DMS79 (cell line): ENCODE measurements at regions not wholly inside any gene's neighbourhood (a gene's known extent, or its start where the extent isn't known, plus 50 kb on each side); places are given as distances from the start of the nearest gene placed in this dataset.

Experiments
- DNase-seq: peaks from one replicate; lab custom pipeline; 2025; lab: John Stamatoyannopoulos, UW

DNA sequence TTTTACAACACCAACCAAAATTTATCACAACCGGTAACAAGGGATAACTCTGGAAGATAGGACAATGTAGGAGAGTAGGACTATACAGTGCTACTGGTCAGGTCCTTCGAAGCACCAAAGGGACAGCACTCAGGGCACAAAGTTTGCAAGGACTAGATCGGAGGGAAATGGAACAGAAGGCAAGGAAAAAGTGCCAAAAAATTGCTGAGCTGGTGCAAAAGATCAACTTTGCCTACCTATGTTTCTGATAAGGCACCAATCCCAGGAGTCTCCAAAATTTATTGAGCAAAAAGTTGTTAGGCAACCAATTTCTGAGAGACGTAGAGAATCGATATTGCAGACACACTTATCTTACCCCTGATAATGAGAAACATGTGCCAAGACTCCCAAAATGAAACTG is 160.0 kb upstream of the PLEKHA5 start:
- DNase-seq: no peak

DNA sequence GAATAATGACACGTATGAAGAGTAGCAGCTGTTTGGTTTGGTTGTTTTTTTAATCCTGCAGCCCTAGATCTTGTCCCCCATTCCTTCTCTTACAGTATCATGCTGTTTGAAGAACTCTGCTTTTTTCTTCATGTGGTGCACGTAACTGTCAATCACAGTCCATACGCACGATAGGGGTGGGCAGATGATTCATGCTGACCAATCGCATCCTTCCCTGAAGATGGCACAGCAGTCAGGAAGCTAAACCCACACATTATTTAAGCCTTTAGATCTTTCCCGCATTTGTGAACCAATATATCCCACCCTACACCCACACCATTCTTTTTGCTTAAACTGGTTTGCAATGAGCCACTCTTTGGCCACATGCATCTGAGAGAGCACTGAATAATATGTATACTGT is 158.9 kb upstream of the PLEKHA5 start:
- DNase-seq: no peak

DNA sequence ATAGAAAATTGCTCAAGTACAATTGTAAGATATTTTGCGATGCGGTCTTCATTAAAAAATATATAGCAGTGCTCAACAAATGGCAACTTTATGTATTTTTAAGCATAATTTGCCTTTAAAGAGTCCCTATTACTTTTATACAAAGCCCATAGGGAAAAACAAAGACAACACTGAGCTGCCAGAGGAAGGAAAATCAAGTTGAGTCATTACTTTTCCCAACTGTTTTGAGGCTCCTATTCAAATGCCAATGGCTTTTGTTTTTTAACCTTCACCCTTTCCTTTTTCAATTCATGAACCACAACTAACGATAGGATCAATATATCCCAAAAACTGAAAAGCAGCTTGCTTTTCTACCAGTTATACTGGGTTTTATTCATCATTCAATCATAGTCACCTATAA is 157.6 kb upstream of the PLEKHA5 start:
- no peak for DNase-seq

DNA sequence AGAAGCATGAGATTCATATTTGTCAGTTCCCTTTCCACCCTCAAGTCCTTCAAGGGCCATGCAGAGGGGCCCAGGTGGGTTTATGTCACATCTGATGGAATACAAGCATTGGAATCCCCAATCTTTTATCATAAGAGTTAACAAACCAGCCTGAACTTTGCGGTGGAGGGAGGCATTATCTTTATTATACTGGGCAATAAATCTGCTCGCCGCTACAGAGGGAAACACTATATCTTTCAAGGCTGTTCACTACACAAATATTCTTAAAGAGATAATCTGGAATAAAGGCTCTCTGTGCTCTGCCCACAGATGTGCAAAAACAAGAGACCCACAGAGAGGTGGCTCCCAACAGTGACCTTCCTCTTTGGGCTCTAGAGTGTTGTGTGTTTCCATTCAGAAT is 153.6 kb upstream of the PLEKHA5 start:
- DNase-seq: no peak

DNA sequence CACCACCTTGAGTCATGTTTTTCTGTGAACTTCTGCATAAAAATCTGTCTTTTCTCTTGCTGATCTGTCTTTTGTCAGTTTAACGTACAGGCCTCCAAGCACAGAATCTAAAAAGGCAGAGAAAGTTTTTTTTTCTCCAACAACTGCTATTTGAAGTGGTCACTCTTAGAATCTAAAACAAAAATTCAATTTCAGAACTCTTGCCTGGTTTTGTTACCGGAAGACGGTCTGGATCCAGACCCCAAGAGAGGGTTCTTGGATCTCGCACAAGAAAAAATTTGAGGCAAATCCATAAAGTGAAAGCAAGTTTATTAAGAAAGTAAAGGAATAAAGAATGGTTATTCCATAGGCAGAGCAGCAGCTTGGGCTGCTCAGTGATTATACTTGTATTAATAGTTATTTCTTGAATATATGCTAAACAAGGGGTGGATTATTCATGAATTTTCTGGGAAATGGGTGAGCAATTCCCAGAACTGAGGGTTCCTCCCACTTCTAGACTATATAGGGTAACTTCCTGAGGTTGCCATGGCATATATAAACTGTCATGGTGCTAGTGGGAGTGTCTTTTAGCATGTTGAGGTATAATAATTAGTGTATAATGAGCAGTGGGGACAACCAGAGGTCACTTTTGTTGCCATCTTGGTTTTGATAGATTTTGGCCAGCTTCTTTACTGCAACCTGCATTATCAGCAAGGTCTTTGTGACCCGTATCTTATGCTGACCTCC is 150.0 kb upstream of the PLEKHA5 start:
- DNase-seq: no peak

DNA sequence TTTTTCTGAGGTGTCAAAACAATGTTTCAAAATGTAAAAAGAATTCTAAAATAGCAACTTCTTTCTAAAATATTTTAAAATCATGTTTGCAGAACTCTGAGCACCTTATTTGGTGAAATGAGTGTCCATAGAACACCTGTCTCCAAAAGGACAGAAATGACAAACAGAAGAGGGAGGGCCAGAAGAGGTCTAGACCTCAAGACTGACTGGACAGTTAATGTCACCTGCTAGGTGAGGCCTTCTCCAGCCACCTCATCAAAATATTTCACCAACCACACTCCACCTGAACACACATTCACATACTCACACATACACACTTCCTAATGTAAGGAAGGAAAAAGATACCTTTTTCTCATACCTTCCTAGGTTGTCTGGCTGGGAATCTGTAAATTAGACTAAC is 147.8 kb upstream of the PLEKHA5 start:
- no peak for DNase-seq

DNA sequence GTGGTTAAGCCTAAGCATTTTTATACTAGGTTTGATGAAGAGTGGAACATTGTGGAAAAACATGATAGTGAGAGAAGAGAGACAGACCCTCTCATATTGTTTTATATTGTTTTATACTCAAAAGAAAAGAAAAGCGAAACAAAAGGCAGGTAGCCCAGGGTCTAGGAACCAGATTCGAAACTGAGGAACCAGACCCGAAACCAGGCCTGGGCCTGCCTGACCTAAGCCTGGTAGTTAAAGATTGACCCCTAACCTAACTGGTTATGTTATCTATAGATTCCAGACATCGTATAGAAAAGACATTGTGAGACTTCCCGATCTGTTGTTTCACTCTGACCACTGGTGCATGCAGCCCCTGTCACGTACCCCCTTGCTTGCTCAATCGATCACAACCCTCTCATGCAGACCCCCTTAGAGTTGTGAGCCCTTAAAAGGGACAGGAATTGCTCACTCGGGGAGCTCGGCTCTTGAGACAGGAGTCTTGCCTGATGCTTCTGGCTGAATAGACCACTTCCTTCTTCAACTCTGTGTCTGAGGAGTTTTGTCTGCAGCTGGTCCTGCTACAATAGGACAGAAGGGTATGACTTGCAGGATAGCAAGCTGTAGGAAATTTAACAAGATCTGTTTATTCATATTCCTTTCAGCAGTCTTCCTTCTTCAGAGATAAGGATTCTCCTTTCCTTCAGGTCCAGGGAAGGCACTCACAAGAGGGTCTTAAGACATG is 147.1 kb upstream of the PLEKHA5 start:
- DNase-seq: no peak

DNA sequence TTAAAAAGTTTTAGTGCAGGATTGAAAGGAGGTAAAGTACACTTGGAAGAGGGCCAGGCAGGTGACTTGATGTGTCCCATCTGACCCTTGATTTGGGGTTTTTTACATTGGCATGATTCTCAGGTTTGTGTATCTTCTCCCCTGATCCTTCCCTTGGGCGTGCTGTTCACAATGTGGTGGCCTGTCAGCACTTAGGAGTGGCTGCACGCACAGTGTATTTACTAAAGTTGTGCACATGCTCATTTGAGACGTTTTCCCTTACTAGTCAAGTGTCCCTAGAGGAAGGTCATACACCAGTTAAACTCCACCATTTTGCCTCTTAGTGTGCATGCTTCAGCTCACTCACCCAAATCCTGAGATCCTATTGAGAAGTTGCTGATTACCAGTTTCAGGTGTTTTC is 145.7 kb upstream of the PLEKHA5 start:
- no peak for DNase-seq

DNA sequence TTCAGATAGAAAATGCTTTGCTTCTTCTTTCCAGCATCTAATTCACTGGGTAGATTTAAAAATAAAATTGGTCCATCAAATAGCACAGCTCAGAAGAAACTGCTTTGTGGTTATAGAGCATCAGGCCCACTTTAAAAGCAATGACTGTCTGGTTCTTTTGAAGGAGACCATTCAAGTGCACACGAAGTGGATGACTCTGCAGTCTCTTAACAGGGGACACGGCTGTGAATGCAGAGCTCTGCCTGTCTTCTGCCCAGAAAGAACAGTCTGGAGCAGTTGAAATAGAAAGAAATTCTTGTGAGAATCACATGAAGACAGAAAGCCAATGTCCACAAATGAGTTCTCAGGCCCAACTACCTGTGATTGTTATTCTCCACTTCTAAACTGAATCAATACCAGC is 138.7 kb upstream of the PLEKHA5 start:
- DNase-seq: peak; percentile 90

DNA sequence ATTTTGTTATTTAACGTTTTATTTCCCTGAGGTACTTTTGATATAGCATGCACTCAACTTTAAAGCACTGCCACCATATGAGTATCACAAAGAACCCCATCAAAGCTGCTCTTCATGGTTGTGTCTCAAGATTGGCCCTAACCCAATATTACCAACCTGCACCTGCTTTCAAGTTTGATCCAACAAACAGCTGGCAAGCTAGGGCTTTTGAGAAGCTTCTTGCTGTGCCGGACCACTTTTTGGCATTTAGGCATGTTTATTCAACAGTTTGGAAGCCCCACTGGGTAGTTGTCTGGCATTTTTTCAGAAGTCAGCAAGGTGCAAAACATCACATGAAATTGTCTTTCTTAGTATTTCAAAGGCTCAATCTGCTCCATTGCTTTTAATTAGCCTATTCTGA is 137.2 kb upstream of the PLEKHA5 start:
- DNase-seq: peak; percentile 100

DNA sequence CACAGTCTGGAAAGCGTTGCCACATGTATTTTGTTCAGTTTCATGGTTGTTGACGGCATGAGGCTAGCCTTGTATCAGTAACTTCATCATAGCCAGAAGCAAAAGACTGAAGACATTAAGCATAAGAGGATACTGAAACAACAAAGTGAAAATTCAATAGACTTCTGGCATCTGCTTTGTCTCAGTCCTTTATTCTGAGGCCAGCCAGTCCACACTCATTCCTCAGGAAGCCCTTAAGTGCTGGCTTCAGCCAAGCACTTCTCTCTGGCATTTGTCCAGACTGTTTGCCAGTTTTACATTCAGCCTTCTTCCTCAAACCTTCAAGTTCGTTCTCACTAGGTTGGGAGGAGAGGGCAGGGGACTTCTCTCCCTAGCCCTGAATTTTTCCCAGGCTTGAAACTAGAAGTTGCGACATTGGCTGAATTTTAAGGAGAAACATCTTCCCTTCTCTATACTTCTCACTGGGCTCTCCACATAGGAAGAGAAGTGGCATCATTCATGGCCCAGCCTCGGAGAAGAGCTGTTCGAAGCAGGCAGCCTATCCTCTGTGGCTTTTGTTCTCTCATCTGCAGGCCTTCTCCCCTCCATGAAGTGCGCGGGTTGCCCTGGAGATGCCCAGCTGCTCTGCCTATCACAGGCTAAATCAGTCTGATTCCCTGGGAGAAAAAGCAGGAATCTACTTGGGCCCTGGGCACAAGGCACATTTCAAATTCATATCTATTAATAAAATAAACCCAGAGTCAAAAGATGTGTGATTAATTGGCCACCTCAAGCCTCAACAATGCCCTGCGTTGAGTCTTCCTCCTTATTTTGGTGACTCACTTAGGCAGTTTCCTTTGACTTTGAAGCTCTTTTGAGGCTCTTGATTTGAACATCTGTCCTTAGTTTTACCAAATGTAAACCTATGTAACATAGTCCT is 130.9 kb upstream of the PLEKHA5 start:
- peak; percentile 94 for DNase-seq

DNA sequence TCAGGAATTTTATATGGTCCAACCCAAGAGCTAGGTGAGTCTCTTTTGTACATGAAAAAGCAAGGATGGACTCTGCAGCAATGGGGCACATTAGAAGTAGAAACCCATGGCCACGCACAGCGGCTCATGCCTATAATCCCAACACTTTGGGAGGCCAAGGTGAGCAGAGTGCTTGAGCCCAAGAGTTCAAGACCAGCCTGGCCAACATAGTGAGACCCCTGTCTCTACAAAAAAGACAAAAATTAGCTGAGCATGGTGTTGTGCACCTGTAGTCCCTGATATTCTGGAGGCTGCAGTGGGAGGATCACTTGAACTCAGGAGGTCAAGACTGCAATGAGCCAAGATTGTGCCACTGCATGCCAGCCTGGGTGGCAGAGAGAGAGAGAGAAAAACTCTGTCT is 128.7 kb upstream of the PLEKHA5 start:
- no peak for DNase-seq

DNA sequence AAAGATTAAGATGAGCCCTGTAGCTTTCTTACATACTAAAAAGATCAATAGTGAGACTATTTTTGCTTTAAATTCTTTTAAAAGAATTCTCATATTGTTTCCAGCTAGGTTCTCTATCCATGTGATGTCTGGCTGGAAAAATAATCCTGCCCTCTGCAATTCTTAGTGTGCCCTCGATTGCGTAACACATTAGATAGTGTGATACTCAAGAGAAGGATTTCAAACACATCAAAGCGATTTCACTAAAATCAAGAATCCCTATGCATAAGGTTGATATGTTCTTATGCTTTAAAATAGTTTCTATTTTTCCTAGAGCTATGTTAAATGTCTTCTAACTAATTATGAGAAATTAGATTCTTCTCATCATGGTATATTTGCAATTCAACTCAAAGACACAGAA is 127.3 kb upstream of the PLEKHA5 start:
- DNase-seq: no peak

DNA sequence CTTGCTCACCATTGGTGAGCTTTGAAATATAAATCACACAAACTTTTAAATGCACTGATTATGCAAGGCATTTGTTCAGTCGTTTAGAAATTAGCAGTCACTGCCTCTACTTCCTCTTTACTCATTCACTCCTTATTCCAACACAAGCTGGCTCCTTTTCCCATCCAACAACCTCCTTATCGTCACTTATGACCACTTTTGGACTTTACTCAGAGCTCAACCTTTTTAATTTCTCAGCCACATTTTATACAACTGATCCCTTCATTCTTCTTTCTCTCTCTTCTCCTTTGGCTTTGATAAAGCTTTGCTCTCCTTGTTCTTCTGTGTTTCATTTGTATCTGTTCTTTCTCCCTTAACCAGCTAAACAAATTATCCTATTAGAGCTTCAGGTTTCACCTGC is 126.4 kb upstream of the PLEKHA5 start:
- DNase-seq: no peak

DNA sequence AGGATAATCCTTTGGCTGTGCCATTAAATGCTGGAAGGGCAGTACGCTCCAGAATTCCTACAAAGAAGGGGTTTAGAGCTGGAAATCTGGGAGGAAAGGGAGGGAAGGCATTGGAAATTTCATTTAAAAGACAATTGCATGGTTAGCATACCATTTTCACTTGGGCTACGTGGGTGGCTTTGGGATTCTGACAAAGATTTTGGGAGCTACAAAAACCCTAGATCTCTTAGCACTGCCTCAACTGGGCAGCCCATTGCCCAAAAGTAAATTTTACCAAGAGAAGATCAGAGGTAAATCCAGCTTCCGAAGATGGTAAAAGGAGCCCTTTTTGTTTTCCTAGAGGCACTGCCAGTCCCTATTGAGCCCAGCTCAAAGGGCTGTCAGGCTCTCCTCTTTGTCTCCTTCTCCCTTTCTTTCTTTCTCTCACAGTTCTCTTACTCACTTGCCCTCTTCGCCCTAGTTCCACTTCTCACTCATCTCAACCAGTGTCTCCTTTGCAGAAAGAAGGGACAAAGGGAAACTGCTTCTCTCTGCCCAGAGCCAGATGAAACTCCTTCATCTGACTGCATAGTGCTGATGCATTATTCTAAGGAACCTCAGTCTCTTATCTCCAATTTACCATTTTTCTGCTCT is 125.4 kb upstream of the PLEKHA5 start:
- no peak for DNase-seq

DNA sequence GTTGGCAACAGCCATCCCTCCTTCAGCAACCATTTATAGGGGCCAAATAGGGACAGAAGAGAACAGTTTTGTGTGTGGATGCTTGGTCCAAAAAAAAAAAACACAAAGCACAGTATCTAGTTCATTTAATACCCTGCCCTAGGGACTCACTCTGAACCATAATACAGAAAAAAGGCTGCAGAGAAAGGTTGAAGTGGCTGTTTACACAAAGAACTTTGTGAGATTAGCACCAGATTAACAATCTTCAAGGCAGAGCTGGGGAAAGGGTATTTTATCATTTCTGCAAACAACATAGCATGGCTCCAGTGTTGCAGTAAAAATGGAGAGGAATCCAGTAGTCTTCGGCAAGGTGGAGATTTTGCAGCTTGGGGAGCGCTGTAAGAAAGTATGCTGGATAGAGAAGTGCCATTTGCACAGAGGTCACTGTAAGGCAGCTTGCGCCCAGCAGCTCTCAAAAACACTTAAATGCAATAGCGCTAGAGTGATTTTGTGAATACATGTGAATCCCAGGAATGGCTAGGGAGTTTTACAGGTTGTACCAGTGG is 124.2 kb upstream of the PLEKHA5 start:
- no peak for DNase-seq

DNA sequence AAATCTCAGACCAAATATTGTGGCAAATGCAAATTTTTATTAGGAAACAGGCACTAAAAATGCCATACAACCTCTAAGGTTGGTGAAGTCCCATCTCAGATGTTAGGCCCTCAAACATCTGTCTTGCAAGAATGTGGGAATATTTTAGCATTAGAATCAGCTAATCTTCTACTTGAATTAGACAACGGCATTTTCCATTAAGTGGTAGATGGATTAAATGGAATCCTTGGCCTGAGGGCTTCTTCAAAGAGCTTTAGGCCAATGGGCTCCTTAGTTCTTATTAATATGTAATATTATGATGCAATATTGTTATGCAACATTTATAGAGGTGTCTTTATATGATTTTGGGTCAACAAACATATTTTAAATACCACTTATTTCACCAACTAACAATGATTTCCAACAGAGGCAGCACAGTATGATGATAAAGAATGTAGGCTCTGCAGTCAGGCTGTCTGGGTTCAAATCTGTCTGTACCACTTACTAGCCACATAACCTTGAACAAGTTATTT is 122.9 kb upstream of the PLEKHA5 start:
- no peak for DNase-seq

DNA sequence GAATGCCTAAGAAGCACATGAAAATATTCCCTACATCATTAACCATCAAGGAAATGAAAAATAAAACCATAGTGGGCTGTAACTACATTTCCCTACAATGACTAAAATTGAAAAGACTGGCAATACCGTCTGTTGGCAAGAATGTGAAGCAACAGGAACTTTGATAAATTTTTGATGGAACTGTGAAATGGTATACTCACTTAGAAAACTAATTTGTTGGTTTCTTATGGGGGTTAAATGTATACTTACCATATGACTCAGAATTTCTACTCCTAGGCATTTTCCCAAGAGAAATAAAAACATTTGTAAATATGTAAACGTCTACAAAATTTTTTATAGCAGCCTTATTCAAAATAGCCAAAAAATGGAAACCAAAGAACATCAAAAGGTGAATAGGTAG is 121.4 kb upstream of the PLEKHA5 start:
- DNase-seq: no peak

DNA sequence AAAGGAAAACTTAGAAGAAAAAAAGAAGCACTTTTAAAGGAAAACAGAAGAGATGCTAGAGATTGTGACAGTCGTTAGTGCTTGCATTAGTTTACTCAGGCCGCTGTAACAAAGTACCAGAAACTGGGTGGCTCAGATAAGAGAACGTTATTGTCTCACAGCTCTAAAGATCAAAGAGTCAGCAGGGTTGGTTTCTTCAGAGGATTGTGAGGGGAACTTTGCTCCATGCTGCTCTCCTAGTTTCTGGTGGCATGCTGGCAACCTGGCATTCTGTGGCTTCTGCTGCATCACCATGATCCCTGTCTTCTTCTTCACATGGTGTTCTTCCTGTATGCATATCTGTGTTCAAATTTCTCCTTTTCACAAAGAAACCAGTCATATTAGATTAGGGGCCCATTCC is 119.4 kb upstream of the PLEKHA5 start:
- no peak for DNase-seq

DNA sequence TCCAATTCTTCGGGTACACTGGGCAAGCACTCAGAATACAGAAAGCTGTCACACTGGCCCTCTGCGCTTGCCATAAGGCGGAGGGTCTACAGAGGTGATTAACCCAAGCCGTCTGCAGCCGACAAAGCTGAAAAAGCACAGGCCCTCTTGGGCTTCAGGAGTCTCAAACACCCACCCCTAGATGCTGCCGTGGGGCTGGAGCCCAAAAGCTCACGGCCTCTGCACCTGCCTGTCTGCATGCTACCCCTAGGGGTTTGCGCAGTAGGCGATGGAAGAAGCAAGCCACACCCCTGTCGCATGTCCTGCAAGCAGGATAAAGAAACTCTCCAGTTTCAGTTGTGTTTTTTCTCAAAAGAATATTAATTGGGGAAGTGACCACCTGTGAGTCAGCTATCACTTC is 118.8 kb upstream of the PLEKHA5 start:
- no peak for DNase-seq

DNA sequence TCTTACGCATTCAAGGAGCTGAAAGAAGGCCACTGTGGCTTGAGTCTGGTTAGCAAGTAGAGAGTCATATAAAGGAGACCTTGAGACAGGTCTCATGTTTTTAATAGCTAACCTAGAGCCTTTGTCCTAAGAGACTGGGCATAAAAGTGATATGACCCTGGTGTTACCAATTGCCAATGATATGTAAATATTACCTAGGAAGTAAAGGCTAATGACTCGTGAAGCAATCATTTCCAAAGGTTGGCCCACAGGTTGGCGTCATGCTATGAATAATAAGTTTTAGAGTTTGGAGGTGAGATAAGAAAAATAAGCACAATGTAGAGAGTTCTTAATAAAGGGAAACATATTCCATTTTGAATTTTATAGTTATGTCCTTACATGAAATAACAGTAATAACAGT is 116.6 kb upstream of the PLEKHA5 start:
- no peak for DNase-seq

DNA sequence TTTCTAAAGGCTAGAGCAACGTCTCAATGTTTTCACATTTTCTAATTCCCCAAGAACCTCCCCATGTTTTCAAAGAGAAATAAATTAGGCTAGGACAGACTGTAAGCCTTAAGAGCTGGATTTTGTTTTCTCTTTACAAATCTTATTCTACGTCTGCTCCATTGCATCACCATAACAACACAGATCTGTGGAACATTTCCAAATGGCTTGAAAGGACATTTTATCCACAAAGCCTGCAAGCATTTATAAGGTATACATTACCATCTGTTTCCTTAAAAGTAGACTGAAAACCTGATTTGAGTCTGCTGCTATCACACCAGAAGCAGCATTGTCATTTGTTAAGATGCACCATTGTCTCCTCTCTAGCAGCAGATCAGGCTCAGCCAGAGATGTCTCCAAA is 115.3 kb upstream of the PLEKHA5 start:
- no peak for DNase-seq
